Daoy (cell line): ENCODE measurements at regions not wholly inside any gene's neighbourhood (a gene's known extent, or its start where the extent isn't known, plus 50 kb on each side); places are given as distances from the start of the nearest gene placed in this dataset.

Source experiments
- DNase-seq: peaks from one replicate; pipeline ENCODE4 v3.0.0-alpha.2; 2015; ENCODE audit warnings: low read depth

DNA sequence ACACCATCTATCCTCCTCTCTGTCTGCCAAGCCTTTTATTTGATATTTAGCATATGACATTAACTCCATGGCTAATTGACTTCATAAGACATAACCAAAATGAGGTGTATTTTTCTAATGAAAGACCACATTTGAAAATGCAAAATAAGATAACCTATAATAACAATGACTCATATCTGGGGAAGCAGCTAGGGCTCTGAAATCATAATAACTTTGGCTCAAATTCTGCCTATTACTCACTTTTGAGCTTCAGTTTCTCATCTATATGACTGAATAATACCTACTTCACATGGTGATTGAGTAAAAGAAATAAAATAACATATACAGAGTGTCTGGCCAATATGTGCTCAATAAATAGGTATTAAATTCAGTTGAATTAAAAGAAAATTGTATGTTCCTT lies 1419.8 kb upstream of the TENM4 start:
- DNase-seq = peak; percentile 3

DNA sequence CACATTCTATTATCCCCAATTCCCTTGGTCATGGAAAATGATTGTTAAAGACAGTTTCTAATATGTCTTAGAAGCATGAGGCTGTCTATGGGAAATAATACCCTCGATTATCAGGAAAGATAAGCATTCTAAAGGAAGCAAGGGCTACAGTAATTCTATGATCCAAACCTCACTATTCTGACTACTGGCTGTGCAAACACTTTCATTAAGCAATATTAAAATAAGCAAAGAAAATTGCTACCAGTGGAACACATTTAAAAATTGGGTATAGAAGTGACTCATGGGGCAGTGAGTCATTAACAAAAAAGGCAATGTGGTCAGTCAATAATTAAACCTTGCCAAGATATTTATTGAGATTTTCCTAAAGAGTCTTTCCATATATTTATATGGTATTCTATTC lies 1415.2 kb upstream of the TENM4 start:
- peak; percentile 5 for DNase-seq

DNA sequence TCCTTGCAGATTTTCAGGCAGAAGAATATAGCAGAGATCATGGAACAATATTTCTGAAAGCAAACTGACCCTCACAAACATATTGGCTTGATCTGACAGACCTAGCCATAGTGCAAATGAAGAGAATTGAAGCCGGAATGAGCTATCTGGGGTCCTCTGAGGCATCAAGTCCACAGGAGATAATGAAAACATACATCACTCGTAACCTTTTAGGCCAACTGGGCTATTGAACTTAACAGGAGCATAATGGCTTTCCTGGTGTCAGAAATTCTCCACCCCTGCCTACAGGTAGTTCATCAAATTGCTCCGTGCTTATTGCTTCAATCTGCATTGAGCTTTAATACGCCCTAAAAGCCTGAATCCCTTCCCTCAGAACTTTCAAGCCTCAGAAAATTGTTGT lies 1414.6 kb upstream of the TENM4 start:
- no peak for DNase-seq

DNA sequence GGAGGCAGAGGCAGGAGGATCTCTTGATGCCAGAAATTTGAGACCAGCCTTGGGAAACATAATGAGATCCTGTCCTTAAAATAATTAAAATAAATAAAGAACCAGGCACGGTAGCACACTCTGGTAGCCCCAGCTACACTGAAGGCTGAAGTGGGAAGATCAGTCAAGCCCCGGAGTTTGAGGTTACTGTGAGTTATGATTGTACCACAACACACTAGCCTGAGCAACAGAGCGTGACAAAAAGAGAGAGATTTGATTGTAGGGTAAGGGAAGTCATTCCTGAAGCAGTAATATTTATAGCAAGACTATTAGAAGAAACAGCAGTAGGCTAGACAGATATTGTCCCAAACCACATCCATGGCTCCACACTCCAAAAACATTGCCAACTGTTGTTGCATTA lies 1408.4 kb upstream of the TENM4 start:
- DNase-seq = peak; percentile 1

DNA sequence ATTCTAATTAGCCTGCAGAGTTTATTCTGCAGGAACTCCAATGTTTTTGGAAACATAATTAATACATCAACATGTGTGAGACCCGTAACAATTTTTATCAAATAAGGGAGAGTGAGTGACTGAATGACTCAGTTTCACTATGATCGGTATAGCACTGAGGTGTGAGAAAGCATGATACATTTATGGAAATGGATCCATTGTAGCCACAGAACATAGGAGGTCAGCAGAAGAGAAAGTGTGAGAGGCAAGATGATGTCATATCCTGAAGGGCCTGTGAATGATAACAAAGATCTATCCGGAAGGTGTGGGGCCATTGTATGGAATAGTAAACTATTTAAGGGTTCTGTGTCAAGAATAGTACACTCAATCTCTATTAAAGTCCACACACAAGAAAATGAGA lies 1406.1 kb upstream of the TENM4 start:
- DNase-seq = peak; percentile 1

DNA sequence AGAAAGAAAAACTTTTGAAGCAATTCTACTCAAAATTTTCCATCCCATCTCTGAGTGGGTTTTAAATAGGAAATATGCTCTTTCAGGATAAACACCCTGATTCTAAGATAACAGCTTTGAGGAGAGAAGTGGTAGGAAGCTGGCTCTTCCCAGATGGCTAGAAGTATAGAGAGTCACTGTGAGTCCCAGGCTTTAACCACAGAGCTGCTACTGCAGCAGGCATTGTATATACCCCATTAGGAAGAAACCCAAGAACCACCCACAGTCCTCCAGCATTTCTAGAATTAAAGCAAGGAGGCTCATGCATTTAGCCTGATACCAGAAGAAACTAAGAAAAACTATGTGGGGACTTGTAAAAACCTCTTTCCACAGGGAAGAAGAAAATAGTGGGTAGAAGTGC lies 1405.6 kb upstream of the TENM4 start:
- DNase-seq = no peak

DNA sequence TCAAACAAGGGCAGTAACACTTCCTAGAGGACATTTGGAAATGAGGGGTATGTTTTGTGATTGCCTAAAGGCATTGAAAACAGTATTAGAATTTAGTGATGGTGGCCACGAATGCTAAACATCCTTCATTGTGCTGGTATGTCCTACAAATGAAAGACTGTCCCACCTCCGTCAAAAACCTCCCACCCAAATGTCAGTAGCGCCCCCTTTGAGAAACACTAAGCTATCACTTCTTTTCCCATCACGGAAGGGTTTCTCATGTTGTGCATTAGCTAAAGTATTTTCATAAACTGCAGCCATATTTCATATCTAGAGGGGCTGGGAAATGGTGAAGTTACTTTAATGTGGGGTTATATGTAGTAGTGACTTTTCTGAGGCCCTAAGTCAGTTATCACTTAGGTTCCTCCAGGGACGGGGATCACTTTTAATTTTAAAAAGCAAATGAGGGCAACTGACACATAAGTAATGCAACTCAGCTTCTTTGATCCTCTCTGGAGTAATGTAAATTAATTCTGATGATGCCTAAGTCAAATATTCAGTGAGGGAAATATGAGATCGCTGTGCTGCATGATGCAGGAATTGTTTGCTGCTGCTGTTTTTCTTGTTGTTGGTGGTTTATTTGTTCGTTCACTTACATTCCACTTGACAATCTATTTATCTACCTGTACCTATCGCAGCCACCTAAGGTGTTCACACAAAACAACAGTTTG lies 1403.4 kb upstream of the TENM4 start:
- no peak for DNase-seq

DNA sequence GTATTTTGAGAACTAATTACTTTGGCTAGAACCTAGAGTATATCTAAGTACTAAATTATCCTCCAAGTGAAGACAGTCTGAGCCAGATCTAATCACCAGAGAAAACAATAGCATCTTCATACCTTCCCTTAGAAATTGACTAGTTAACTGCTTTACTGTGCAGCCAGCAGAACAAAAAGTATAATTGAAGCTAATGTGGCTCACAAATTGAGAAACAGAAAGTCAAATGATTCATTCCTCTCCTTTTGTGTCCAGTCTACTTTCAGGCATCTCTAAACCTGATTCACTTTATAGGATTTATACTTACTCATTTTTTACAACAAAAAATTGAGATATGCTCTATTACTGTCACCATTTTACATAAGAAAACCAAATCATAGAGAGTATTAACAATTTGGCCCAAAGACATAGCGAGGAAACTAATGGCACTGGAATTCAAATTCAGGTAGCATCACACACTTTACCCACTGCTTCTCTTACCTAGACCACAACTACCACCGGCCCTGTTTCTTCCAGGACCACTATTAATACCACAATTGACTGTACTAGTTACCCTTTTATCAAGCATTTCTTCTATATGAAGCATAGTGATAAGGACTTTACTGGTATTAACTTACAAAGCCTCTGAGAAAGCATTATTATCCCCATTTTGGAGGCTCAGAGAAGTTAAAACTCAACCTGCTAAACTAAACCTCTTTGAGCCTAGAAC lies 1402.6 kb upstream of the TENM4 start:
- no peak for DNase-seq

DNA sequence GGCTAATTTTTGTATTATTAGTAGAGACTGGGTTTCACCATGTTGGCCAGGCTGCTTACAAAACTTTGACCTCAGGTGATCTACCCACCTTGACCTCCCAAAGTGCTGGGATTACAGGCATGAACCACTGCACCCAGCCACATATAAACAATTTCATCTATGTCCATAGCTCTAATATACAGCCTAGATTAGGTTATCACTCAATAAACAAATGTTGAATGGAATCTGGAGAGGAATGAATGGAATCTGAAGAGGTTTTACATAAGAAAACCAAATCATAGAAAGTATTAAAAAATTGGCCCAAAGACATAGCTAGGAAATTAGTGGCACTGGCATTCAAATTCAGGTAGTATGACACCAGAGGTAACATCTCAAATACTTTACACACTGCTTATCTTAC lies 1401.4 kb upstream of the TENM4 start:
- DNase-seq = no peak

DNA sequence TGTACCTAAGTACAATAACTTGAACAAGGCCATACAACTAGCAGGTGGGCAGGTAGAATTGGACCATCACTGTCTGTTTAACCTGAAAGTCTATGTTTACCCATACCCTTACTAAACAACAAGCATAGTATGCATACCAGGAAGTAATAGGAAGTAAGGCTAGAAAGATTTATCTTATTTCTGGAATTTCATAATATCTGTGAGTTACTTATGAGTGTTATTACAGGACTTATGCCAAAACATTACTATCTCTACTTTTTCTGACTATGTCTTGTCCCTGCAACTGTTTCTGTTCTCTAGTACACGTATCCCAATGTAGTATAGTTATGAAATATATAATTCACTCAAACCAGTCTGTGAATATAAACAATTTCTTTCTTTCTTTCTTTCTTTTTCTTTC lies 1400.8 kb upstream of the TENM4 start:
- no peak for DNase-seq

DNA sequence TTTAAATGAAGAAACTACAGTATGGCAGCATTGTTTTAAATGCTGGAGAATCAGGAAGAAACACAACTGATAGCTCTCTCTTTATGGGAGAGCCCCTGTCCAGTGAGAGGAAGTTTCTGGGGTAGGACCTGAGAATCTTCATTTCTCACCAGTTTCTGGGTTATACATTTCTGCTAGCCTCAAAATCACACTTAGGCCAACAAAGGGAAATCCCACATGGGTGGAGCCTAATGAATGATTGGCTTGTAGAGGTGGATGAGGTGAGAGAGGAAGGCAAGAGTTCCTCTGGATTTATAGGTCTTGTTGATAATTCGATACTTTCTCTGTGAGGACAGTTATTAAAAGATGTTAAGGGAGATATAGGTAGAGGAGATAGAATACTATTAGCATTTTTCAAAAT lies 1397.3 kb upstream of the TENM4 start:
- DNase-seq = no peak

DNA sequence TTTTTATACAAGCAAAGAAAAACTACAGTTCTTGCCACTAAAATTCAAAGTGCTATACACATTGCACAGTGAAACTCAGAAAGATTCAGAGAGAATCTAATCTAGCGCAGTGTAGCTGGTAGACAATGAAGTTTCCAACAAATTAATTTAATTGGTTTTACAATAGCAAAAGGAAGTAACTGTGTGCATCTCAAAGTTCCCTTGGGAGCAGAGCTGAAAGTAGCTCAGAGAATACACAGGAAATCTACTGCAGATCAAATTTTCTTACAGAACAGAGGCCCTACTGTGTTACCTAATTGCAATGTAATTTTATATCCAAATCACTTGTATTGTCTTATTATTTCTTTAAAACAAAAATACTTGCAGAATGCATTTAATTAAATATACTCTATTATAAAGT lies 1396.2 kb upstream of the TENM4 start:
- DNase-seq = no peak

DNA sequence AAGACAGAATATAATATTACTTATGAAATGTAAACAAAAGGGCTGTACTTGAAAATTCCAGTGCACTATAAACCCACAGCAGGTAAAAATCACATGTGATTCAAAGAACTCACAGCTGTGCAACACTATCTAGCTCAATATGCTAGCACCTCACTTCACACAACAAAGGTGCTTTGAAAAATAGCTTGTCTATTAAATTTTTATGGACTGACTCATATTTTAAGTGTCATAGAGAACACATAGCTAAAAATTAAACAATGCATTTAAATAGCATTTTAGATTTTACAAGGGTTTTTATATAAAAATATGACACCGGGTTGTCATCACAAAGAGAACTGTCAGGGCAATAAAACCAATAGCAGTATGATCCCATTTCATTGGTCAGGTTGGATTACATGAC lies 1390.5 kb upstream of the TENM4 start:
- no peak for DNase-seq

DNA sequence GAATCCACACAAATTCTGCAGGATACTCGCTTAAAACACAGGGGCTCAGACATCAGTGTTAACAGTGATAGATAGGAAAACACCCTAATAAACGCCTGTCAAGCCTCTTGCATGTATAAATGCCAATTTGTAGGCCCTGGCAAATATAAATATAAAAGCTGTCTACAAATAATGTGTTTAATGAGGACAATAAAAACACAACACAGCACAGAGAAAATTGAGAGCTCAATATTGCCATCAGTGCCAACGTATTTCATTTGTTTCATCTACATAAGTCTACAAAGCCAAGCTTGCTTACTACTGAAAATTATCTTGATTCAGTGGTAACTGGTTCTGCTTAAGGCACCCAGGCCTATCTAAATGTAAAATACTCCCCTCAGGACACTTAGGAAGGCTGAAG lies 1387.0 kb upstream of the TENM4 start:
- no peak for DNase-seq

DNA sequence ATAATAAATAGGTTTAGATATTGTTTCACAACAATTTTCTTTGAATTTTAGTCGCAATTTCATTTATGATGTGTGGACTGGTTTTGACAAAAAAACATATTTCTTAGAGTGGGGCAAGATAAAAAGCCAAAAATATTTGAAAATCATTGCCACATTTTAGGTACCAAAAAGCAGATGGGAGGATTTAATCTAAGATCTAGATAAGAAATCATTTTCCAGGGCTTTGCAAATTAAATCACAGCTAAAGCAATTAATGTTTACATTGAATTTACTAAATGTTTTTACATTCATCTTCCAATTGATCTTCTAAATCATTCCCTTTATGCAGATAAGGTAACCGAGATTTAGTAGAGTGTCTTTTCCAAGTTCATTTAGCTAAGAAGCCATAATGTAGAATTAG lies 1386.0 kb upstream of the TENM4 start:
- DNase-seq = no peak

DNA sequence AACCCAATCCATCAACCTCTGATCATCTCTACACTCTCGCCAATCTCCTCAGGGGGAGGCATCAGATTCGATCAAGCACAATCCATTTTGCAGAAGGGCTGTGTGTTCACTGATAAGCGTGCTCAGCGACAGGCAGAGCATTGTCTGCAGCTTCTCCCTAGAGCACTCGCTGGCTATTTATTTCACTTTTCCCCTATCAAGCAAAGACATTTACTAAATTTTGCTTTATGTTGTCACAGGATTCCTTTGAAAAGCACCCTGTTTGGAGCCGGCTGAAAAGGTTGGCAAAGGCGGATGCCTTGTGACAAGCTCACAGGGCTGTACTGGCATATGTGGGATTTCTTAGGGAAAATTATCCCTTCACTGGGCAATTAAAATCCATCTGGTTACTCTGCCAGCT lies 1381.5 kb upstream of the TENM4 start:
- no peak for DNase-seq

DNA sequence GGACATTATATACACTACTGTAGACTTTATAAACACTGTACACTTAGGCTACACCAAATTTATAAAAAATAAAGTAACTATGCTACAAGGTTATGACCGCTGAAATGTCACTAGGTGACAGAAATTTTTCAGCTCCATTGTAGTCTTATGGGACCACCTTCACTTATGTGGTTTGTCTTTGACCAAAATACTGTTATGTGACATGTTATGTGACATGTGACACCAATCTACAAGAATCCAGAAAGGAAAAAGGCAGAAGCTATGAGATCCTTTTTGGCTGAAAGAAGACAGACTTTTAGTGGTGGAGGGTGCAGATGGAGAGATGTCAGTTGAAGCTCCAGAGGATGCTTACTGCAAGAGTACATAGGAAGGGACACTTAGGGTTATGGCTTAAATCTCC lies 1378.4 kb upstream of the TENM4 start:
- DNase-seq = no peak

DNA sequence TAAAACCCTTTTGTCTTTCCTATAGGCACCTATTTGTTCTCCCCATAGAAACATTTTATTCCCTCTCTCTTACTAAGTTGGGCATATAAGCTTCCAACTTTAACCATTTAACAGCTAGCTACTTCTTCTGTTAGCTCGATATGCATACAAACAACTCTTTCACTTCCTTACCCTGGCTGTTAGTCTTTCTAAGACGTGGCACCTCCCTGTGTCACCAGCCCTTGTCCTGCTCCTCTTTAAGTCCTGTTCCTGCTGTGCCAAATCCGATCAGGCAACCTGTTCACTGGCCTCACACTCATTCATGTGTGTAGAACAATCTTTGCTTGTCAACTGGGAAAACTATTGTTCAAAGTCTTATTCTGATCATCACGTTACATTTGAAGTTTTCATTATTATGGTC lies 1376.1 kb upstream of the TENM4 start:
- DNase-seq = no peak

DNA sequence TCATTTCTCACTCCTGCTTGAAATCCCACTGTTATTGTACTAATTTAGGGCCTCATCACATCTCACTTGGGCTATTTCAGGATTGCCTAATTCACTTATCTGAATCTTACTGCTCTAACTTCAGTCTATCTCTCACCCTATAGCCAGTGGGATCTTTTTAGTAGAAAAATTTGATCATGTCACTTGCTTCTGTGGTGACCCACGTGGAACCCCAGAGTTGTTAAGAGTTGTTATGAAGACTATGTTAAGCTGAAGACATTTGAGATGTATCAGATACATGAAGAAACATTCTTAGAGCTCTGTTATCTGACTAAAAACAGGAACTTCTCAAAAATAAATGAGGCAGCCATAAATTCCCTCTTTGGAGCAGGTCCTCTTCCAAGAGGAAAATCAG lies 1375.6 kb upstream of the TENM4 start:
- DNase-seq = no peak

DNA sequence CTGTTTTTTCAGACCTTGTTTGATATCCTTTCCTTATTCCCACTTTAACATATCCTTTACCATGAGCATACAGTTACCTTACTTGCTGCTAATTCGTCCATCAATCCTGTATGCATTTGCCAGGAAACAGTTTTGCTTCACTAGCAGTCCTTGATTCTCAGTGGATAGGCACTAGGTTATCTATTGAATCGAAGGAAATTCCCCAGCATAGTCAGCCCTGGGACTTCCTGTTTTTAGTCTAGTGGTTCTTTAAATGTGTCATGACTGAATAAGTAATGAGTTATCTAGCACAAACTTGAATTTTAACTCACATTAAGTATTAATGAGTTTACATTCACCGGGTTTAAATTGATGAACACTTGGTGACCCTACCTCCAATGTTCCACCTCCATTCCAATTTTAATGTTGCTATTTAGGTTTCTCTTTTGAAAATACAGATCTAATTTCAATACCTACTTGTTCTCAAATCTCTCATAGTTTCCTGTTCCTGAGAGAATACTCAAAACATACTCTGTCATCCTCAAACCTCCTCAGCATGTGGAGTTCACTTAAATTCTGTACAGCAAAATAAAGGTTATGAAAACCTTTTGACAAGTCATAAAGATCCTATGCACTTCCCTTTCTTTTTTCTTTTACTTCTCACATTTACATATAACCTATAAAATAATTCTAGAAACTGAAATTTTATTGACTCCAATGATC lies 1375.1 kb upstream of the TENM4 start:
- DNase-seq = no peak

DNA sequence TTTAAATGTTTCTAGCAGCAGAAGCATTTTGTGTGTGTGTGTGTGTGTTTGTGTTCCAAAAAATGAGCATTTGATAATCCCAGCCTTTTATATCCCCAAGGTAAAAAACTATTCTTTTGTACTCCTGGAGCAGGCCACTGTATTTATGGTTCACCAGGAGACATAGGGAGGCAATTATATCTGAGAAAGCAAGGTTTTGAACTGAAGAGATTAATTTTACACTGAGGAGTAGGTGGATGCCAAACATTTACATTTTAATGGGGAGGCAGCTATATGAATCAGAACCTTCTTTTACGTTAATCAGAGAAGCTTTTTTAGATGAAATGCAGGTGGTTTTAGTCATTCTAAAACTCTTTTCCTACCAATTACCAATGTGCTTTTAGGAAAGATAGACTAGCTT lies 1374.0 kb upstream of the TENM4 start:
- no peak for DNase-seq

DNA sequence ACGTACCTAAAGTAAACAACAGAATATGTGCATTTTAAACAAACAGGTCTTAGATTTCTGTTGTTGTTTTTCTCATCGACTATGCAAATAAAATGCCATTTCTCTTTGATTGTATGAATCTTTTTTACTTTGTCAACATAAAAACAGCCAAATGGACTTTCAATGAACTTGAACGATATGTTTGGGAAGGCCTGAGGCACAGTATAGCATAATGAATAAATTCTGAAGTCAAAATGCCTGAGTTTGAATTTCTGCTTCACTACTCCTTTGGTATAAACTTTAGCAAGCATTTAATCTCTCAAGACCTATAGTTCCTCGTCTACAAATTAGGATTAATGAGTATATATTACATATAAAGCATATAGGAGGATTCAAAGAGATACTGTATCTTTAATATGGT lies 1369.9 kb upstream of the TENM4 start:
- DNase-seq = no peak

DNA sequence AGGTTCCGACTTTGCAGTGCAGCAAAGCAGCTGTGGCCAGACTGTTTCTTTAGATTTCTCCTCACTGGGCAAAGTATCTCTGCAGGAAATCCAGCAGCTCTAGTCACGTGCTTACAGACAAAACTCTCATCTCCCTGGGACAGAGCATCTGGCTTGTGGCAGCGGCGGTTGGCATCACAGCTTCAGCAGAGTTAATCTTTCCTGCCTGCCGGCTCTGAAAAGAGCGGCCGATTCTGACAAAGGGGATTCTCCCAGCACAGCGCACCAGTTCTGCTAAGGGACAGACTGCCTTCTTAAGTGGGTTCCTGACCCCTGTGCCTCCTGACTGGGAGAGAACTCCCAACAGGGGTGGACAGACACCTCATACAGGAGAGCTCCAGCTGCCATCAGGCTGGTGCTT lies 1357.3 kb upstream of the TENM4 start:
- DNase-seq = no peak
